ENCODE measurements at regions not wholly inside any gene's neighbourhood (a gene's known extent, or its start where the extent isn't known, plus 50 kb on each side); places are given as distances from the start of the nearest gene placed in this dataset.

GRCh38 chr5:82754759-82755158 is 322.4 kb downstream of the TMEM167A start:
- Histone ChIP-seq H3K4me3 (ENCODE audit: low read length, poor library complexity, severe bottlenecking) (no peak overlapping the region), H3K9me2 (replicated peaks; ENCODE audit: low read depth, low read length) (no peaks in the 10 kb centered on the region), H3K9me3 (ENCODE audit: insufficient read depth, low read depth, low read length) (peaks cover 9% of the 10 kb centered on the region; the same call in 1 of the 2 replicates), H3F3A (ENCODE audit: low read depth) (peaks cover 3% of the 10 kb centered on the region; the same call in 1 of the 2 replicates), H2AFZ (ENCODE audit: low read length) (no peak overlapping the region), H3K27me3 (ENCODE audit: insufficient read depth, low read length, poor library complexity, severe bottlenecking) (no peaks in the 10 kb centered on the region), H3K79me2 (ENCODE audit: insufficient read depth, low read length) (no peaks in the 10 kb centered on the region), H3K9ac (ENCODE audit: low read depth, low read length, poor library complexity, severe bottlenecking) (no peak overlapping the region), H4K20me1 (ENCODE audit: insufficient read depth, low read length, poor library complexity, severe bottlenecking) (no peaks in the 10 kb centered on the region), H3K4me1 (ENCODE audit: insufficient read depth, low read length, poor library complexity, severe bottlenecking) (peaks cover 3% of the 10 kb centered on the region), H3K4me2 (ENCODE audit: low read depth, low read length, poor library complexity, severe bottlenecking) (no peak overlapping the region), H3K36me3 (ENCODE audit: insufficient read depth, low read length) (no peaks in the 10 kb centered on the region)
- TF ChIP-seq EZH2phosphoT487 (IDR thresholded peaks at IDR 0.05; ENCODE audit: borderline replicate concordance) (no peak), CTCF (conservative IDR thresholded peaks at IDR 0.05; ENCODE audit: low read length) (no peak)

- Histone ChIP-seq H3K9ac (ENCODE audit: low read depth, low read length, poor library complexity, severe bottlenecking) (no peak overlapping the region), H3K4me3 (ENCODE audit: low read length, poor library complexity, severe bottlenecking) (no peak overlapping the region), H3K9me2 (replicated peaks; ENCODE audit: low read depth, low read length) (no peaks in the 10 kb centered on the region), H4K20me1 (ENCODE audit: insufficient read depth, low read length, poor library complexity, severe bottlenecking) (no peaks in the 10 kb centered on the region), H3K4me2 (ENCODE audit: low read depth, low read length, poor library complexity, severe bottlenecking) (no peak overlapping the region), H2AFZ (ENCODE audit: low read length) (no peak overlapping the region), H3K27me3 (ENCODE audit: insufficient read depth, low read length, poor library complexity, severe bottlenecking) (no peaks in the 10 kb centered on the region), H3K79me2 (ENCODE audit: insufficient read depth, low read length) (no peaks in the 10 kb centered on the region), H3F3A (ENCODE audit: low read depth) (peaks cover 8% of the 10 kb centered on the region; the same call in 1 of the 2 replicates), H3K36me3 (ENCODE audit: insufficient read depth, low read length) (no peaks in the 10 kb centered on the region), H3K9me3 (ENCODE audit: insufficient read depth, low read depth, low read length) (peaks cover 9% of the 10 kb centered on the region; the same call in 1 of the 2 replicates), H3K4me1 (ENCODE audit: insufficient read depth, low read length, poor library complexity, severe bottlenecking) (peaks cover 9% of the 10 kb centered on the region)
- TF ChIP-seq EZH2phosphoT487 (IDR thresholded peaks at IDR 0.05; ENCODE audit: borderline replicate concordance) = no peak
- TF ChIP-seq CTCF (conservative IDR thresholded peaks at IDR 0.05; ENCODE audit: low read length) = no peak
Measured at GRCh38 chr5:82754036-82754746, 323.0 kb downstream of the TMEM167A start.

GRCh38 chr5:82753374-82753773 is 323.8 kb downstream of the TMEM167A start:
- no peak for TF ChIP-seq EZH2phosphoT487 (IDR thresholded peaks at IDR 0.05; ENCODE audit: borderline replicate concordance)
- no peak for TF ChIP-seq CTCF (conservative IDR thresholded peaks at IDR 0.05; ENCODE audit: low read length)
- no peak overlapping the region for H3K9ac ChIP-seq (ENCODE audit: low read depth, low read length, poor library complexity, severe bottlenecking)
- H3K9me3 ChIP-seq (ENCODE audit: insufficient read depth, low read depth, low read length) = peaks cover 9% of the 10 kb centered on the region; the same call in 1 of the 2 replicates
- H3K36me3 ChIP-seq (ENCODE audit: insufficient read depth, low read length) = no peaks in the 10 kb centered on the region
- no peak overlapping the region for H2AFZ ChIP-seq (ENCODE audit: low read length)
- no peaks in the 10 kb centered on the region for H3K9me2 ChIP-seq (replicated peaks; ENCODE audit: low read depth, low read length)
- peaks cover 17% of the 10 kb centered on the region for H3K4me1 ChIP-seq (ENCODE audit: insufficient read depth, low read length, poor library complexity, severe bottlenecking)
- no peak overlapping the region for H3K4me3 ChIP-seq (ENCODE audit: low read length, poor library complexity, severe bottlenecking)
- H4K20me1 ChIP-seq (ENCODE audit: insufficient read depth, low read length, poor library complexity, severe bottlenecking) = no peaks in the 10 kb centered on the region
- no peaks in the 10 kb centered on the region for H3K79me2 ChIP-seq (ENCODE audit: insufficient read depth, low read length)
- peaks cover 12% of the 10 kb centered on the region; the same call in 1 of the 2 replicates for H3F3A ChIP-seq (ENCODE audit: low read depth)
- no peak overlapping the region for H3K4me2 ChIP-seq (ENCODE audit: low read depth, low read length, poor library complexity, severe bottlenecking)
- H3K27me3 ChIP-seq (ENCODE audit: insufficient read depth, low read length, poor library complexity, severe bottlenecking) = no peaks in the 10 kb centered on the region

All from Loucy (cell line).